HTR-8/SVneo (cell line): ENCODE measurements at regions not wholly inside any gene's neighbourhood (a gene's known extent, or its start where the extent isn't known, plus 50 kb on each side); places are given as distances from the start of the nearest gene placed in this dataset.
A peak's percentile ranks its signal among the peaks of the same experiment; 100 is the strongest.
"Not testable (repeated sequence)": the region's sequence is repeated elsewhere in the genome, so short reads cannot be mapped to it uniquely, and the experiment has no call there.

Experiments used
- DNase-seq: peaks from one replicate; pipeline ENCODE4 v3.0.0; 2011; ENCODE audit warnings: low spot score, mixed read lengths; ENCODE audit not compliant: insufficient read length
- FAIRE-seq: peaks from 2 replicates; lab custom pipeline; 2011; peaks lifted over from hg19 to GRCh38; lab: Jason Lieb, UNC

DNA sequence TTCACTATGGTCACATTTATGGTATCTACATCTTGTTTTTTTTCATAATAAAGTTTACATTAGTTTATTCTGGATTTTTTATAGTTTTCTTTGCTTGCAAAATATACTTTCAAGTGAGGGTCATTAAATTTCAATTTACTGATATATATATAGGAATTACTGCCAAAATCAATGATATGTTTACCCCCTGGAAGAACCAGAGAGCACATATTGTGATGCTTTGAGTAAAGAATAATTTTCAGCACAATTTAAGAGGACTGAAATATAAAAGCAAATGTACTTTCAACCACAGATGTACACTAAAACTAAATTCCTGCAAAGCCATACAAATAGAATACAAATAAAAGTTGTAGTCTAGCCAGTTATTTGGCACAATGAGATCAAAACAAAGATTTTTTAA, 242.2 kb upstream of the PCDH18 start:
- FAIRE-seq, result no peak

DNA sequence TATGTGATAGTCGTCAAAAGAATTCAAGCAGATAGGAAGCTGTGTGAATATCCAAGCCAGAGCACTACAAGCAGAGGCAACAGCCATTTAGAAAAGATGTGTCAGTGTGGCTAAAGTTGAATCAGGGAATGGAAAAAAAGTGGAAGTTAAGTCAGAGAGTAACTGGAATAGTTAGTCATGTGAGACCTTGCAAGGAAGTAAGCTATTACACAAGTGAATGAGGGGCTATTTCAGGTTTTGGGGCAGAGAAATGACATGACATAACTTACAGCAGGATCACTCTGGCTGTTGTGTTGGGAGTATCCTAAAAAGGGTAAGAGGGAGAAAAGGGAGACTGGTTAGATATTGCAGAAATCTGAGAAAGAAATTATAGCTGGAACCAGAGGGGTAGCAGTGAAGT, 236.6 kb upstream of the PCDH18 start:
- DNase-seq (no peak), FAIRE-seq (no peak)

More for the DNA sequence above, 242.2 kb upstream of the PCDH18 start:
- no peak for DNase-seq

DNA sequence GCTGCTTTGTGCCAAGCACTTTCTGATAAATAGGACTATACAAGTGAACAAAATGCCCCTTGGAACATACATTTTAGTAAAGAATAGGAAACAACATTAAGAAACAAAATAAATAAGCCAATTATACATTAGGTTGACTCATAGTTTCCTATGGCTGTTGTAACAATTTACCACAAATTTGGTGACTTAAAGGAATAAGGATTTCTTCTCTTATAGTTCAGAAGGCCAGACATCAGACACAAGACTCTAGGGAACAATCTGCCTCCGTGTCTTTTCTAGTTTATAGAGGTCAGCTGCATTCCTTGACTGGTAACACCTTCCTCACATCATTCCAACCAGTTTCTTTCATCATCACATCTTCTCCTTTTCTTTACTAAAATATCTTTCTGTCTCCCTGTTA, 235.9 kb upstream of the PCDH18 start:
- FAIRE-seq, result no peak
- DNase-seq, result no peak

DNA sequence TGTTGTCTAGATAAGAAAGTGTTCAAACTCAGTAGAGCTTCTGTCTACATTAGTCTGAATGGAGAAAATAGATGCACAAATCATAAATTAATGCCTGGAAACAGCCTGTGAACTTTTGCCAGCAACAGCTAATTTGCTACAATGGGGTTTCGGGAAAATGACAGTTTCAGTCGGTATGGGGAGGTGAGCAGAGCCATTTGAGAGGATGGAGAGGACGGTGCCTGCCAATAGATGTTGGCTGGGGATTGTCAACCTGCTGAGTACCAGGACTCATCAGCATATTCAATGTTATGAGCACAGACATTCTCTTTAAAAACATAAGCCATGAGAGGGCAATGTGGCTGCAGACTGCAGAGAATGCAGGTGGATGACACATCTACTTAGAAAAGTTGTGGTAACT, 230.3 kb upstream of the PCDH18 start:
- FAIRE-seq (no peak), DNase-seq (no peak)

DNA sequence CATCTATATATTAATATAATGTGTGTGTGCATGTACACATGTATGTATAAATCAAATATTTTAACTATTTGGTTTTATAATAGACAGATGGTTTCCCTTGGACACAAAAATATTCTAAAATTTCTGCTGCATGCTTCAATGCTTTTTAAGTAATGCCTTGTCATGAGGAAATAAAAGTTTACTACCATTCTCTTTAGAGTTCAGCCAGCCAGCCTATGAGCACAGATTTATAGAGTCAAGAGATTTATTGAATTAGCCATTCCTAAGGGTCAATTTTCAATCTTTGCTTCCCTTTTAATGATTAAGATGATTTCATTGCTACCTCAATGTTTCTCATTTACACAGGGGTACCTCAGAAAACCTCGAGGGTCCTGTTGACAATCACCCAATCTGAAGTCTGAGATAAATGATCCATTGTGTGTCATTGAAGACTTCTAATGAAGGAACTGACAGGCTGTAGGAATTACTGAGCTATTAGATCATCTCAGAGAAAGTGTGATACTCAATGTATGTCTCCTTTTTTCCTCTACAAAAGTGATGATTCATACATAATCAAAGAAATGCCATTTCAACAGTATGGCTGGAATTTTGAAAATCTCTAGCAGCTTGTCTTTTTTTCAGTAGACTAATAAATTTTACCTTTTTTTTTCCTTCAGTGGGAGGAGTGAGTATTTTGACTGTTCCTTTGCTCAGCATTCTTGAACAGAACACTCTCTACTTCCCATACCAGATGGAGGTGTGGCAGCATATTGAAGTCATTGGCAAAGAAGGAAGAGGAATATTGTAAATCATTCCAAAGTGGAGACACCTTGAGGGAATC, 222.6 kb upstream of the PCDH18 start:
- DNase-seq (peak; percentile 48), FAIRE-seq (peak; percentile 87)

DNA sequence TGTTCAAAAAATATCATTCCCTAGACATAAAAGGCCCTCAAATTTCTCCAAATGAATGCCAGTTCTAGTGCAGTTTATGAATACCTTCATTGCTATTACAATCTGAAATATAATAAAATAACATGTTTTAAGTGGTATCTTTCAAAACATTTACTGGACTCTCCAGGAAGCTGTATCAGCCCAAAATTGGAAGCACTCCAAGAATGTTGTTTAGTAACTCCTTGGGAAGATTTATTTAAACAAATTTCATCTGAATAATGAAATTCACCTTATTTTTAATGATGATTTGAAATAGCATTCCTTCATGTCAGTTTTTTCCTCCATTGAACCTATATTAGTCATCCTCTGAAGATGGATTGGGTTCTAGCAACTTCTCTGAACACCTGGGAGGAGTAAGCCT, 217.2 kb upstream of the PCDH18 start:
- FAIRE-seq (no peak), DNase-seq (no peak)

DNA sequence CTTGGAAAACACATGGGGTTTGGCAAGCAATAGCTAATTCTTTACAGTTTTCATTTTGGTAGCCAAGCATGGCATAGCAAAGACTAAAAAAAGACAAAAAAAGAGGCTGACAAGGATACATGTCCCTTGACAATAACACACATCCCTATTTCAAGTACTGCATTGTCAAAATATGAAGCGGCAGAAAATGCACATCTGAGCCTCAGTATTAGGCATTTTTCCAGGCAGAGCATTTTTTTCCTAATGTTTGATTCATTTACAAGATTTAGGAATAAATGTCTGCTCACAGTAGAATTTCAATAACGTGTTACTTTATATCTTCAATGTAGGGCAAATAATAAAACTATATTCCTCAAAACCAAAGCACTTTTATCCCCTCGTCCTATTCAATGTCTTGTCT, 216.3 kb upstream of the PCDH18 start:
- no peak for FAIRE-seq
- DNase-seq, result no peak

DNA sequence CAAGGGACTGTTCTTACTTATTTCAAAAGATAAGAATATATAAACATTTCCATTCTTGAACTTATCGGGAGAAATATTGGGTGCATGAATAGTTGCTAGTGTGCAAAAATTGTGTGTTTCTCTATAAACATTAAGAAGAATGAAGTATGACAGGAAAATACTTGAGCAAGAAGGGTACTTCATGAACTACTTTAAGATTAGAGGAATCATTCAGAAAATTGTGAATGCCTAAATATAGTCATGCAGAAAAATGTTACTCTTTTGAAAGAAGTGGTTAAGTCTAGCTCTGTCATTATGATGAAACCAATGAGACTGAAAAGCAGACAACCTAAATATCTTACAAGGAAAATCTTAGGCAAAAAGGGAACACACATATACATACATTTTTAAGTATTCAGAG, 207.8 kb upstream of the PCDH18 start:
- no peak for FAIRE-seq

DNA sequence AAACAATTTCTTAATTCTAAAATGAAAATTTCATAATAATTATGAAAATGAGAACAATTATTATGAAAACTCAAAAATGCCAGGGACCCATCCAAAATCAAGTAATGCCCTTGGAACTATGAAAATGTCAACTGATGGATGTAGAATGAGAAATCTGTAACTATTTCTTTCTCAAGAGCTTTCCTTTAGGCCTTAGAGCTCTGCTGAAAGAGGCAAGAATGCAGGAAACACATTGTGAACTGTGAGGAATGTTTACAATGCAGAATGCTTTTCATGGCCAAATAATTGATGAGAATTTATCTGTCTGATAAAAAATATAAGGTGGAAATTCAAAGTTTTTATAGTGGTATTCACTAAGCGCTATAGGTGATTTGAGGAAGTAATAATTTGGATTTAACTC, 207.1 kb upstream of the PCDH18 start:
- no peak for FAIRE-seq
- no peak for DNase-seq

More for the DNA sequence above, 207.8 kb upstream of the PCDH18 start:
- no peak for DNase-seq

DNA sequence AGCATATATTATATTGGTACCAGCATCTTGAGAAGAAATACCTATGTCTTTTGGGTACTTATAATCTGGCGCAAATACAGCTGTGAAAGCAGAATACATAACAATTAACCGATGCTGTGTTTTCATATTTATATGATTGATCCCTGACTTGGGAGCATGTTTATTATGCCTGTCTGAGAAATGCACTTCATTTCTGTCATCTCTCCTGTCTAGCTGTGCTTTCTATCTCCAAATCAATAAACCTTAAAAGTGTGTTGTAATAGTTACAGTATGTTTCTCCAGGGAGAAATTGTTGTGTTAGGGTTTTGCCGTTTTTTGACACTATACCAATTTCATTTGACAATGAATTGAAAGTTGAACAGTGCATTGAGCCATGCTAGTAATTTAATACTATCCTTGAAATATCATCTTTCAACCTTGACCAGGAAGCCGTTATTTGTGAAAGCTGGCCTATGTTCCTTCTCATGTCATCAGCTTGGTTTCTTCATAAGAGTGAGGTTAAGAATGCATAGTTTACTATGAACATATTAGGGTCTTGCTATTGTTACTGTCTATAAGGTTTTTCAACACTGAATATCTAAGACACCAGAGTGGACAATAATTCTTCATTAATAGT, 206.2 kb upstream of the PCDH18 start:
- FAIRE-seq (no peak), DNase-seq (no peak)

DNA sequence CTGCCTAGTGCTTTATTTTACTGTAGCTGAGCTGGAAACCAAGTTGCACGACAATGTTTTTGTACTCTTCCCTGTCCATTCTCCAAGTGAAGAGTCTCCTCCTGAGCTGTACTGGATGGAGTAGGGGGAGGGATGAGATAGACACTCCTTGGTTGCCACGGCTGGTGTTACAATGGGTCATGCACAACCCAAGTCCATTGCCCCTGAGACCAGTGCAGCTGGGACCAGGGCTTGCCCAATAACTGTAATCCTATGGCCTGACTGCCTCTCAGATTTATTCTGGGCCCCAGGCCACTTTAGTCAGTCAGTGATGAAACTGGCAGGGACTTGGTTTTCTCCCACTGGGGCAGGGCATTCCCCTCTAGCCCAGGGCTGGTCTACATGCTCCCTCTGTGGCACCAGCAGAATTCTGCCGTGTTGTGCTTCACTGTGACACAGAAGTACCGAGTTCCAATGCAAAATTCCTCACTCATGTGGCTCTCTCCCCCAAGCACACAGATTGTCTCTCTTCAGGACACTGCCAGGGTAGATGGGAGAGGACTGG, 203.3 kb upstream of the PCDH18 start:
- DNase-seq (no peak), FAIRE-seq (peak; percentile 69)

DNA sequence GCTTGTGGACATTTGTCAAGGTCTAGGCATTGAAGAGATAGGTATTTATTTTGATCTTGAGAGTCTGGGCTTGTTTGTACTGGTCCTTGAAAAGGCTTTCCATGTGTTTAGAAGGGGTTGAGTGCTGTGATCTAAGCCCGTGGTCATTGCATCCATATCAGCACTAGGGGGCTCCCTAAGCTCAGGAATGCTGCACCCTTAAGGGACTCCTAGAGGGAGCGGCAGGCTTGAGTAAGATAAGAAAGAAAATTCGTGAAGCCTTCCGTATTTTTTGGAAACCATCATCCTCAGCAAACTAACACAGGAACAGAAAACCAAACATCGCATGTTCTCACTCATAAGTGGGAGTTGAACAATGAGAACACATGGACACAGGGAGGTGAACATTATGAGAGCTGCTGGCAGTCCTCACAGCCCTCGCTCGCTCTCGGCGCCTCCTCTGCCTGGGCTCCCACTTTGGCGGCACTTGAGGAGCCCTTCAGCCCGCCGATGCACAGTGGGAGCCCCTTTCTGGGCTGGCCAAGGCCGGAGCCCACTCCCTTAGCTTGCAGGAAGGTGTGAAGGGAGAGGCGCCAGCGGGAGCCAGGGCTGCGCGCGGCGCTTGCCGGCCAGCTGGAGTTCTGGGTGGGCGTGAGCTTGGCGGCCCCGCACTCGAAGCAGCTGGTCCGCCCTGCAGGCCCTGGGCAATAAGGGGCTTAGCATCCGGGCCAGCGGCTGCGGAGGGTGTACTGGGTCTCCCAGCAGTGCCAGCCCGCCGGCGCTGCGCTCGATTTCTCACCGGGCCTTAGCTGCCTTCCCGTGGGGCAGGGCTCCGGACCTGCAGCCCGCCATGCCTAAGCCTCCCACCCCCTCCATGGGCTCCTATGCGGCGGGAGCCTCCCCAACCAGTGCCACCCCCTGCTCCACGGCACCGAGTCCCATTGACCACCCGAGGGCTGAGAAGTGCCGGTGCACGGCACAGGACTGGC, 201.2 kb upstream of the PCDH18 start:
- DNase-seq, result peak; percentile 17
- FAIRE-seq, result not testable (repeated sequence)

DNA sequence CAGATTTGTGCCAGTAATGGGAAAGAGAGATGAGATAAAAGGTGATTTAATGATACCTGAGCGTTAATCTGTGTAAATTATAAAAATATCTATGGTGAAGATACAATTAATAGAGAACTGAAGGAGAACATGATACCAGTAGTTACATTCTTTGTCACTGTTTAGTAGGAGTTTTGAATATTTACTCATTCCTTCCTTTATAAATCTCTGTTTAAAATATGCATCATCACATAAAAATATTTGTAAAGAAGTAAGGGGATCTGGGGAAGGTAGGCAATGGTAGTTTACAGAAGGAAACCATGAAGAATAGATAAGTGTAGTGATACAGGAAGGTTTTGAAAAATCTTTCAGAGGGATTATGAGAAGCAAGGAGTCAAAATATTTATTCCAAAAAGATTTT, 190.6 kb upstream of the PCDH18 start:
- DNase-seq, result no peak
- no peak for FAIRE-seq

DNA sequence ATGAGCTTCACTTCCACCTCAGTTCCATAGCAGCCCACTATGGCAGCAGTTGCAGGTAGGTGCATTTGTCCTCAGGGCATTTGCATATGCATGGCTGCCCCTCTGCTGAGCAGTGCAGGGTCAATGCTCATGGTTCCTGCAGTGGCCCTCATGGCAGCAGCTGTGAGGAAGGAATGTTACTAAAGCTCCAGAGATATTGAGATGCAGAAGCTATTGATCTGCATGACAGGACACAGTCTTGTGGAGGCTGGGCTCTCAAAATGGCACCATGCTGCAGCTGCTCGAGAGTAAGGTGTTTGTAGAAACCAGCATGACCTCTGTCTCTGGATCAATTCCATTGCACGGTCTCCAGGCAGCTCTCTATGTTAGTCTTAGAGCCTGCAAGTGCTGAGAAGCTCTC, 179.2 kb upstream of the PCDH18 start:
- DNase-seq (no peak), FAIRE-seq (no peak)

DNA sequence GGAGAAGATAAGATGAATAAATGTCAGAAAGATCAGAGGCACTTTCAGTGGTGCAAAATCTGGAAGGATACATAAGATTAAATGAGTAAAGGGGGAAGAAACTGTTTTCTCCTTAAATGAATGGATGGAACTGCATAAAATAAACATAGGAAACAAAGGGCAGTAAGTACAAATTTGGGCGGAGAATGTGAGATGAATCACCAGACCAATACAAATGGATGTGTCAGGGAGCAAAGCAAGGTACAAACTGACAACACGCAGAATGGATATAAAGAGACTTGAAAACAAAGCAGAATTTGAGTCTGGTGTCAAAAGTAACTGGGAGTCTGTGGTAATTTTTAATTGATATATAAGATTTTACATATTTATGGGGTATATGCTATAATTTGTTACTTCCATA, 175.3 kb upstream of the PCDH18 start:
- DNase-seq, result no peak
- no peak for FAIRE-seq

DNA sequence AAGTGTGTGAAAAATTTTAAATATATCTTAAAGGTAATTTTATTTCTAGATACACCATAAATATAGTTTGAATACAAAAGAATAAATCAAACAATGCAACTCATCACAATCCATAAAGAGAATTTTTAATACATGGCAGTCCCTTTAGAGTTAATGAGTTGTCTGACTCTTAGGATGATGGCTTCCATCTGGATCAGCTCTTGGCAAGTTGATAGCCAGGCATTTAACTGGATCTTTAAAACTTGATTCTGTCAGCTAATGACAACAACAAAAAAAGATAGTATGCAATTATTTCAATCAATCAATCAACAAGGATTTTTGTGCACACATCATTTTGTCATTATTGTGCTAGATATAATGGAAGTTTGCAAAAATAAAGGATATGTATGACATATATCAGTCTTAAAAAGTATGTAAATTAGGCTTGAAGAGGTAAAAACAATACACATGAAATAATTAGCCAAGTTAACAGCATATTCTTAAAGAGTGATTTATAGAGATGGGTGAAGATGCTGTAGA, 174.9 kb upstream of the PCDH18 start:
- no peak for FAIRE-seq
- no peak for DNase-seq

DNA sequence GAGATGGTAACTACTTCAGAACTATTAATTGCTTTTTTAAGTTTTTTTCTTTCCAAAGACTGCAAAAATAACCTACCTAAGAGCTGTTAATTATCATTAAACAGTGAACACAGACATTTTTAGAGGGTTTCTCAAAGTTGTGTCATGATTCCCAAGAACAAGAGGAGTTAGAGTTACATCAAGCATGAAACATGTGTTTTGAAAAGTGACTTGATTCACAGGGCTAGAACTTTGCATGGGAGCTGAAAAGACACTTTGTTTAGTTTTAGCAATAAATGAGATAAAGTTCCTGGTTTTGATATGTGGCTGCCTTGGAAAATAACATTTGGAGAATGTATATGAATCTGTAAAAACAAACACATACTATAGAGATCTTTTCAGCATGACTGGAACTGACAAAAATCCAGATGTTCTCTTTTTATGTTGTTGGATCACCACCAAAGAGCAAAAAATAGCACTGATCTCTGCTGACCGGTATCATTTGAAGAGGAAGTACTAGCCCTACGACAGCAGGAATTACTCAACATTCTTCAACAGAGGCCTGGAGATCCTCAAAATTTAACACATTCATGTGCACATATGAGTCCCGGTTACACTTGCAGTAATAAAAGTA, 173.0 kb upstream of the PCDH18 start:
- DNase-seq (peak; percentile 1), FAIRE-seq (no peak)

DNA sequence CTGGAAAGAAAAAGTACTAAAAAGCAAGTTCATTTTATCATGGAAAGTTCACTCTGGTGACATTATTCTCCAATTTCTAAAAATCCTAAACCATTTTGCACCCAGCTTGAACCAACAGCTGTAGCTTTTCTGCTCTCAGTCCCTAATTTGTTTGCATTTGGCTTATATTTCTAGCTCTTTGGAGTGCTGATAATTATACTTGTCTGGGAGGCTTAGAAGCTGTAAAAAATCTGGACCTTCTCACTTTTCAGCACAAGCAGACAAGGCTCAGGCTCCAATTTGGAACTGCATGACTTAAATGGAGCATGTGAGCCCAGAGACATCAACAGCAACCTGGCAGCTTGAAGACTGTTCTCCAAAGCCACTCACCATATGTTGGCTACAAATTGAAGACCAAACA, 170.9 kb upstream of the PCDH18 start:
- DNase-seq (no peak), FAIRE-seq (no peak)

DNA sequence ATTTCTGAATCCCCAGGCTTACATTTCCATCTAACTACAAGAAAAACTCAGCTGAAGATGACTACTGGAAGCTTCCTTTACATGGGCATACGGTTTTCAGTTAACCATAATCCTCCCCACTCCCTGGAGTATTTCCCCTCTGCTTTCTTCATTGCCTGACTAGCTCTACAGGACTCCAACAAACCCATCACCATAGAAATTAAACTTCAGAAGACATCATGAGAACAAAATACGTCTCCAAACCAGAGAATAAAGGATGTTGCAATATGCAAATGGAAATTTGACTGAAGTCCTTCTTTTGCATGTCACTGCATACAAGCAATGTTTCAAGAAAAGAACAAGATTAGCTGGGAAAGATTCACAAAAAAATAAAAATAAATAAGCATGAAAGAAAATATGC, 170.2 kb upstream of the PCDH18 start:
- no peak for FAIRE-seq
- no peak for DNase-seq

DNA sequence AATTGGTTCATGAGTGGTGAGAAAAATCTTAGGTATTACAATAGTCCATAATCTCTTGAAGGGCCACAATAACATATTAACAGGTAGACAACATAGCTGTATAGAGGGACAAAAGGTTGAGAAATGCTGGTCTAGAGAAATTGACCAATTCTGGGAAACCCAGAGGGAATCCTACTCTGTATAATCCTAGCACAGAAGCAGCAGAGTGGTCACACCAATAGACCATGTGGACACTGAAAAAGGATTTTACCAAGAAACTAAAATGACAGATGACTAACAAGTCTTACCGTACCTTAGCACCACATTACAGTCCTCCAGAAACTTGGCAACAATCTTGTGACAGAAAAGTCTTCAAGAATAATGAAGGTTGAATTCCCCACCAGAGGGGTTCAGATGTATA, 169.1 kb upstream of the PCDH18 start:
- no peak for FAIRE-seq

More for the DNA sequence above, 169.1 kb upstream of the PCDH18 start:
- DNase-seq, result no peak
